HUES48 (cell line): ENCODE measurements at regions not wholly inside any gene's neighbourhood (a gene's known extent, or its start where the extent isn't known, plus 50 kb on each side); places are given as distances from the start of the nearest gene placed in this dataset.
"Not testable (repeated sequence)": the region's sequence is repeated elsewhere in the genome, so short reads cannot be mapped to it uniquely, and the experiment has no call there.

Source experiments
- H3K27ac ChIP-seq: one replicate; pipeline ENCODE4 v1.7.0; 2013; ENCODE audit warnings: low read depth, low read length, inconsistent platforms
- H3K27me3 ChIP-seq: 2 replicates; pipeline ENCODE4 v1.6.1; 2013; ENCODE audit warnings: mild to moderate bottlenecking, low read length; ENCODE audit not compliant: control insufficient read depth, insufficient read depth
- H3K36me3 ChIP-seq: 2 replicates; pipeline ENCODE4 v1.6.1; 2013; ENCODE audit warnings: low read length; ENCODE audit not compliant: control insufficient read depth, insufficient read depth
- H3K4me1 ChIP-seq: 2 replicates; pipeline ENCODE4 v1.6.1; 2013; ENCODE audit warnings: mild to moderate bottlenecking, low read length; ENCODE audit not compliant: control insufficient read depth, insufficient read depth
- H3K4me3 ChIP-seq: 2 replicates; pipeline ENCODE4 v1.5.1; 2013; ENCODE audit warnings: mild to moderate bottlenecking, low read depth, low read length
- H3K9ac ChIP-seq: 2 replicates; pipeline ENCODE4 v1.6.1; 2013; ENCODE audit warnings: mild to moderate bottlenecking, low read depth, low read length, moderate library complexity
- H3K9me3 ChIP-seq: 2 replicates; pipeline ENCODE4 v1.6.1; 2013; ENCODE audit warnings: low read length; ENCODE audit not compliant: control insufficient read depth, insufficient read depth

- H3K4me1 ChIP-seq, result no peaks in the 10 kb centered on the region
- H3K4me3 ChIP-seq, result no peak overlapping the region
- H3K9ac ChIP-seq, result no peak overlapping the region
- no peak overlapping the region for H3K27ac ChIP-seq
- H3K36me3 ChIP-seq, result no peaks in the 10 kb centered on the region
- H3K27me3 ChIP-seq, result no peaks in the 10 kb centered on the region
- peaks cover 9% of the 10 kb centered on the region; the same call in 1 of the 2 replicates for H3K9me3 ChIP-seq
These were observed 142.5 kb upstream of the ARG1 start for GRCh38 chr6:131430531-131430930.

- H3K36me3 ChIP-seq, result no peaks in the 10 kb centered on the region
These were observed 141.3 kb upstream of the ARG1 start for GRCh38 chr6:131431718-131432117.

GRCh38 chr6:131433927-131434326 lies 139.1 kb upstream of the ARG1 start:
- H3K4me3 ChIP-seq, result no peak overlapping the region
- peaks cover 3% of the 10 kb centered on the region; the same call in 1 of the 2 replicates for H3K9me3 ChIP-seq
- H3K36me3 ChIP-seq, result no peaks in the 10 kb centered on the region
- H3K9ac ChIP-seq, result no peak overlapping the region
- H3K4me1 ChIP-seq, result no peaks in the 10 kb centered on the region
- H3K27me3 ChIP-seq, result no peaks in the 10 kb centered on the region
- no peak overlapping the region for H3K27ac ChIP-seq

More at GRCh38 chr6:131431718-131432117, 141.3 kb upstream of the ARG1 start:
- Histone ChIP-seq H3K27me3 (no peaks in the 10 kb centered on the region), H3K4me3 (no peak overlapping the region), H3K9me3 (peaks cover 9% of the 10 kb centered on the region; the same call in 1 of the 2 replicates), H3K27ac (no peak overlapping the region), H3K9ac (no peak overlapping the region), H3K4me1 (no peaks in the 10 kb centered on the region)

- Histone ChIP-seq H3K4me1 (no peaks in the 10 kb centered on the region), H3K4me3 (no peak overlapping the region), H3K9ac (no peak overlapping the region), H3K27ac (no peak overlapping the region), H3K36me3 (no peaks in the 10 kb centered on the region), H3K27me3 (no peaks in the 10 kb centered on the region), H3K9me3 (no peaks in the 10 kb centered on the region)
These were observed 136.7 kb upstream of the ARG1 start for GRCh38 chr6:131436358-131436757.

- no peaks in the 10 kb centered on the region for H3K9me3 ChIP-seq
These were observed 130.0 kb upstream of the ARG1 start for GRCh38 chr6:131443014-131443413.

GRCh38 chr6:131443514-131443913 lies 129.5 kb upstream of the ARG1 start:
- Histone ChIP-seq H3K9ac (no peak overlapping the region), H3K27me3 (no peaks in the 10 kb centered on the region), H3K4me1 (no peaks in the 10 kb centered on the region), H3K27ac (no peak overlapping the region), H3K36me3 (no peaks in the 10 kb centered on the region), H3K9me3 (no peaks in the 10 kb centered on the region), H3K4me3 (no peak overlapping the region)

More at GRCh38 chr6:131443014-131443413, 130.0 kb upstream of the ARG1 start:
- H3K36me3 ChIP-seq, result no peaks in the 10 kb centered on the region
- no peak overlapping the region for H3K9ac ChIP-seq
- no peaks in the 10 kb centered on the region for H3K4me1 ChIP-seq
- no peaks in the 10 kb centered on the region for H3K27me3 ChIP-seq
- H3K4me3 ChIP-seq, result no peak overlapping the region
- H3K27ac ChIP-seq, result no peak overlapping the region

- not testable (repeated sequence) for H3K27ac ChIP-seq, H3K4me3 ChIP-seq
These were observed 127.7 kb upstream of the ARG1 start for GRCh38 chr6:131445356-131445755.

GRCh38 chr6:131450861-131451260 lies 122.2 kb upstream of the ARG1 start:
- Histone ChIP-seq H3K36me3 (no peaks in the 10 kb centered on the region), H3K9ac (no peak overlapping the region), H3K4me3 (no peak overlapping the region), H3K4me1 (no peaks in the 10 kb centered on the region), H3K27me3 (no peaks in the 10 kb centered on the region), H3K9me3 (no peaks in the 10 kb centered on the region), H3K27ac (no peak overlapping the region)

More at GRCh38 chr6:131445356-131445755, 127.7 kb upstream of the ARG1 start:
- H3K9me3 ChIP-seq, H3K9ac ChIP-seq, H3K36me3 ChIP-seq, H3K4me1 ChIP-seq, H3K27me3 ChIP-seq: not testable (repeated sequence)

GRCh38 chr6:131451321-131452144 lies 121.5 kb upstream of the ARG1 start:
- no peak overlapping the region for H3K4me3 ChIP-seq
- no peaks in the 10 kb centered on the region for H3K36me3 ChIP-seq
- H3K4me1 ChIP-seq, result no peaks in the 10 kb centered on the region
- no peaks in the 10 kb centered on the region for H3K27me3 ChIP-seq
- no peak overlapping the region for H3K27ac ChIP-seq
- H3K9me3 ChIP-seq, result no peaks in the 10 kb centered on the region
- no peak overlapping the region for H3K9ac ChIP-seq

- no peaks in the 10 kb centered on the region for H3K4me1 ChIP-seq
- H3K27ac ChIP-seq, result no peak overlapping the region
- H3K4me3 ChIP-seq, result no peak overlapping the region
- no peaks in the 10 kb centered on the region for H3K9me3 ChIP-seq
- H3K9ac ChIP-seq, result no peak overlapping the region
- H3K27me3 ChIP-seq, result no peaks in the 10 kb centered on the region
- no peaks in the 10 kb centered on the region for H3K36me3 ChIP-seq
These were observed 119.2 kb upstream of the ARG1 start for GRCh38 chr6:131453803-131454202.

- no peaks in the 10 kb centered on the region for H3K27me3 ChIP-seq
These were observed 116.5 kb upstream of the ARG1 start for GRCh38 chr6:131456565-131456964.

More at GRCh38 chr6:131456565-131456964, 116.5 kb upstream of the ARG1 start:
- no peak overlapping the region for H3K4me3 ChIP-seq
- H3K9me3 ChIP-seq, result no peaks in the 10 kb centered on the region
- H3K9ac ChIP-seq, result no peak overlapping the region
- no peaks in the 10 kb centered on the region for H3K36me3 ChIP-seq
- H3K27ac ChIP-seq, result no peak overlapping the region
- H3K4me1 ChIP-seq, result peaks cover 10% of the 10 kb centered on the region
